ENCODE measurements at regions not wholly inside any gene's neighbourhood (a gene's known extent, or its start where the extent isn't known, plus 50 kb on each side); places are given as distances from the start of the nearest gene placed in this dataset.

GRCh38 chr3:82261637-82262036 lies 500.2 kb upstream of the GBE1 start:
- no peak for TF ChIP-seq CTCF (IDR thresholded peaks at IDR 0.05; ENCODE audit: low read depth, low read length, missing control alignments)
- no peak overlapping the region for H3K4me3 ChIP-seq (replicated peaks; ENCODE audit: low read depth, low read length)
- DNase-seq (ENCODE audit: extremely low read depth, low read depth) = no peak

- no peak overlapping the region for H3K4me3 ChIP-seq (replicated peaks; ENCODE audit: low read depth, low read length)
- no peak for DNase-seq (ENCODE audit: extremely low read depth, low read depth)
- TF ChIP-seq CTCF (IDR thresholded peaks at IDR 0.05; ENCODE audit: low read depth, low read length, missing control alignments) = no peak
Measured at GRCh38 chr3:82261013-82261412, 499.6 kb upstream of the GBE1 start.

- TF ChIP-seq CTCF (IDR thresholded peaks at IDR 0.05; ENCODE audit: low read depth, low read length, missing control alignments) = no peak
- DNase-seq (ENCODE audit: extremely low read depth, low read depth) = no peak
- no peak overlapping the region for H3K4me3 ChIP-seq (replicated peaks; ENCODE audit: low read depth, low read length)
Measured at GRCh38 chr3:82259994-82260393, 498.5 kb upstream of the GBE1 start.

- no peak for TF ChIP-seq CTCF (IDR thresholded peaks at IDR 0.05; ENCODE audit: low read depth, low read length, missing control alignments)
- H3K4me3 ChIP-seq (replicated peaks; ENCODE audit: low read depth, low read length) = no peak overlapping the region
- DNase-seq (ENCODE audit: extremely low read depth, low read depth) = no peak
Measured at GRCh38 chr3:82240322-82240721, 478.9 kb upstream of the GBE1 start.

- DNase-seq (ENCODE audit: extremely low read depth, low read depth) = no peak
- TF ChIP-seq CTCF (IDR thresholded peaks at IDR 0.05; ENCODE audit: low read depth, low read length, missing control alignments) = no peak
- no peak overlapping the region for H3K4me3 ChIP-seq (replicated peaks; ENCODE audit: low read depth, low read length)
Measured at GRCh38 chr3:82236257-82236656, 474.8 kb upstream of the GBE1 start.

GRCh38 chr3:82229397-82229796 lies 468.0 kb upstream of the GBE1 start:
- TF ChIP-seq CTCF (IDR thresholded peaks at IDR 0.05; ENCODE audit: low read depth, low read length, missing control alignments) = no peak
- DNase-seq (ENCODE audit: extremely low read depth, low read depth) = no peak
- no peak overlapping the region for H3K4me3 ChIP-seq (replicated peaks; ENCODE audit: low read depth, low read length)

- H3K4me3 ChIP-seq (replicated peaks; ENCODE audit: low read depth, low read length) = no peak overlapping the region
- TF ChIP-seq CTCF (IDR thresholded peaks at IDR 0.05; ENCODE audit: low read depth, low read length, missing control alignments) = no peak
Measured at GRCh38 chr3:82224661-82225060, 463.2 kb upstream of the GBE1 start.

More at GRCh38 chr3:82224661-82225060, 463.2 kb upstream of the GBE1 start:
- DNase-seq (ENCODE audit: extremely low read depth, low read depth) = no peak

Data from HFF-Myc (cell line).